HG03565 (cell line): ENCODE measurements at regions not wholly inside any gene's neighbourhood (a gene's known extent, or its start where the extent isn't known, plus 50 kb on each side); places are given as distances from the start of the nearest gene placed in this dataset.

Experiments used
- ATAC-seq: cut with Tn5 transposase; IDR thresholded peaks from one replicate; pipeline ENCODE4 v1.9.1; 2021; ENCODE audit warnings: mild to moderate bottlenecking, moderate library complexity; ENCODE audit not compliant: unreplicated experiment

DNA sequence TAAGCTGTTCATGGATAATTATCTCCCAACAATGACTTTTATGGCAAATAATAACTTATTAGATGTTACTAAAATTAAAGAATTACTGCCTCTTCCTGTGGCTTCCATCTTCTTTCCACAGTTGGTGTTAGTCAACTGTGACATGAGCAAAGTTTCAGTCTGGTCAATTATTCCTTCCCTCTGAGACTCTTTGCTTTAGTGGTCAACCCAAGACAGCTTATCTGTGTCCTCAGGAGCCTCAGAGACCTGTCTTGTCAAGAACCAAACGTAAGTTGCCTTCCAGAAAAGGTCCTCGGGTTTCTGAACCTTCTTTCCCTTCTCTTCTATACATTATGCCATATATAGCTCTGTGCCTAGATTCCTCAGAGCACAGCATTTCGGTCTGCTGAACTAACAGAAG, 263.2 kb upstream of the ZP4 start:
- no peak for ATAC-seq

DNA sequence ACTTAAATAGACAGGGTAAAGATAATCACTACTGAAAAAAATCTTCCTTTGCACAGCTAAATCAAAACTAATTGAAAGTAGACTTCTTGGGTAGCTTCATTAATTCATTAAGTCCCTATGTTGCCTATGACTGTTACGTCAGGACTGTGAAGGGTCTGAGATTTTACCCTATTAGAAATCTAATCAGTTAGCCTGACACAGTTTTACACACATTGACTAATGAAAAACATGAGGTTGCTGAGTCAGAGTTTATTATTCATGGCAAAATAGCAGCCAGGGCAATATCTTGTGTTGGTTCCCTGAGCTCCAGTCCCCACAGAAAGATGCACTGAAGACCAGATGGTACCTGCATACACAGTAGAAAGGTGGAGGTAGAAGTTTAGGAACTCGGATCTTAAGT, 262.5 kb upstream of the ZP4 start:
- no peak for ATAC-seq

DNA sequence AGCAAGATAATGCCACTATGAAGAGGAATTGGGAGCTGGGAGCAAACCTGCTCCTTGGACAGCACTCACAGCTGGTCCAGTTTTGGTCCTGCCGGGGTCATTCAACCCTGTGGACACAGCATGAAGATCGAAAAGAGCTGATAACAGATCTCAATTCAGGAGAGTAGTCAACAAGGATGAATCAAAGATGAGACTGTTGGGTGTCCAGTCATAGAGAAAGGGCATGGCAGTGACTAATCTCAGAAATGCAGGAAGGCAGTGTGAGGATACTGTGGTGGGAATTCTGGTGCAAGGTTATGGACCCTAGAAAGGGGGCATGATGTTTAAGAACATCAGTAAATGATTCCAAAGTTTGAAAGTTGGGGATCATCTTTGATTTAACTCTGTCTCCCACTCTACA, 261.4 kb upstream of the ZP4 start:
- no peak for ATAC-seq

DNA sequence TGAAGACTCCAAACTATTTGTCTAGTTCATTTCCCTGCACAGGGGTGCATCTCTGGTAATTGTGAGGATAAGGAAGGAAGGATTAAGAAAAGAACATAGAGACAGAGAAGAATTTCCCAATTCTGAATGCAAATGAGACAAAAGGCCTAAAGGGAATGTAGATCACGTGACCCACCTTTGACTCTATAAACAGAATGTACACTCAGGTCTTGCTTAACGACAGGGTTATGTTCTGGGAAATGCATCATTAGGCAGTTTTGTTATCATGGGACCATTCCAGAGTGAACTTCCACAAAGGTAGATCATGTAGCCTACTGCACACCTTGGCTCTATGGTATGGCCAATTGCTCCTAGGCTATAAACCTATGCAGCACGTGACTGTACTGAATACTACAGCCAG, 252.3 kb upstream of the ZP4 start:
- ATAC-seq: no peak

DNA sequence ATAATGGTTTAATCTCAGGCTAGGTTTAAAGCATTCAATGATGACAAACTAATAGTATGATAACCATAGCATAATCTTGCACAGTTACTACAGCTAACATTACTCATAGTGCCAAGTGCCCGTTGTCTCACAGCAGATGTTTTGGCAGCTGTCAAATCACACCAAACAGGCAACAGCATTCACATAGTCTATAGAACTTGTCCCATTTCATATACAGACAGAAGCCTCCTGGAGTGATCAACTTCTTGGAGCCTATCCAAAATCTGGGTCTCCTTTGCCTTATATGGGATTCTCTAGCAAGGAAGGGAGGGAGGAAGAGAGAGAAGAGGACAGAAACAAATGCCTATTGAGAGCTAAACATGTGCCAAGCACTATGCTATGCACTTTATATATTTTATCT, 250.6 kb upstream of the ZP4 start:
- ATAC-seq: no peak

DNA sequence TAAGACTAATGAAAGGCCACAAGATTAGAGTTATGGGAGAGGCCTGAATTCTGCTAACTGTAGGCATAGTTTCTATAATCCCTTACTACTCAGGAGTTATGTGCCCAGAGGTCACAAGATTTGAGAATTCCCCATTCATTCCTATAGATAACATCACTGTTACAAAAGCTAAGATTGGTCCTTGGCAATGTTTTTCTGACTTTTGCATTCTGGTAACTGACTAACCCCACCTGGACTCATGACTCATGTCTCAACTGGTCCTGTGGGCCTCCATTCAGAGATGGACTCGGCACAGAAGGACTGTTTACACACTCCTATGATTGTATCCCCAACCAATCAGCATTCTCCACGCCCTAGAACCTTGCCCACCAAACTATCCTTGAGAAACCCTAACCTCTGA, 249.0 kb upstream of the ZP4 start:
- ATAC-seq: no peak

DNA sequence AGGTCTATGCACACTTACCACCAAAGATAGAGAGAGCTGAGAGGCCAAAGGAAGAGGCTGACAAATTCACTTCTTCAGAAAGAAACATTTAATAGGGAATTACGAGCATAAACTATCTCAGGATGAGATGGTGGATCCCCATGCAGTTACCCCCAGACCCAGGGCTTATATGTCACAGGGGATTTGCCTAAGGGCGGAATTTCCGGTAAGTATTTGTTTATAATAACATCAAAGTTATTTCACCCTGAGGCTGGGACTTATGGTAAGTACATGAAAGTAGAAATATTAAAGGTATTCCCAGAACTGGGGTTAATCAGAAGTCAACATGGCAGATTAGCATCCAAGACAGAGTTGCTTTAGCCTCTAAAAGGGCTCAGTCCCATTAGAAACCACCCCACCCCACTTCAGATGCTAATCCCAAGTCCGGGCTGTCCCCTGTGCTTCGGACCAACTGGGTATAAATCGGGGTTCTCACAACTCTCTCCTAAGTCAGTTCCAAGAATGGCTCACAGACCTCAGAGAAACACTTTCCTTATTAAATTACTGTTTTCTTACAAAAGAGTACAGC, 247.4 kb upstream of the ZP4 start:
- no peak for ATAC-seq

DNA sequence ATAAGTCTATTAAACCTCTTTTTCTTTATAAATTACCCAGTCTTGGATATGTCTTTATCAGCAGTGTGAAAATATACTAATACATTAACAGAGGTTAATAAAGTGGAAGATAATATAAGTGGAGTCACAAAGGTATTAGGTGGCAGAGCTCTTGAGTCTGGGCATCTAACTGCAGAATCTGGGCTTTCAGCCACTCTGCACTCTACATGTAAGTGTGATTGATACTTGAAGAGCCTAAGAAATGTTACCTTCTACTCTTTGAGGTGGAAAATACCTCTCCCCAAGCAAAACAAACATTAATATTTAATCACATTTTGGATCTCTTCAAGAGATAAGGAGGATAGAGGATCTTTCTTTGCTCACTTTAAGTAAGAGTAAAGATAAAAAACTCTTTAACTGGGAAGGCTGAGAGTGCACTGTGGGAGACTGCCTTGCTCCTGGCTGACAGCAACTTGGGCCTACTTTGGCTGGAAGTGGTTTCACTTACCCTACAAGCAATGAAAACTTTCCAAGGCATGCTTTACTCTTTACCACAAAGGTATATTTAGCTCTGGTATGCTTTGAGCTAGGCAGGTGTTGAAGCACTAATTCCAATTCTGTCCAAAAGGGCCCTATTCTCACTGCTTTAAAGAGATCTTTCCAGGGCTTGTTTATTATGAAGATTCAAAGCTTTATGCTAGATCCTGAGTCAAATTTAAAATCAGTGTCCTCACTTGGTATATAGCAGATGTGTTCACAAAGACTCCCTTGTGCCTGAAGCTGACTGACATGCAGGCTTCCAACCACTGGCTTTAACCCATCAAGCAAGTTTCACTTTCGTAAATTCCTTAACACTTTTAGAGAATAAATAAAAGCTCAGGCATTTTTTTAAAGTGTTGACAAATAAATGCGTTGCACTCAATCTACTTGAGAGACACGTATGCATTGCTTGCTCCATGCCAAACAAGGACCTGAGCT, 245.3 kb upstream of the ZP4 start:
- ATAC-seq: no peak

DNA sequence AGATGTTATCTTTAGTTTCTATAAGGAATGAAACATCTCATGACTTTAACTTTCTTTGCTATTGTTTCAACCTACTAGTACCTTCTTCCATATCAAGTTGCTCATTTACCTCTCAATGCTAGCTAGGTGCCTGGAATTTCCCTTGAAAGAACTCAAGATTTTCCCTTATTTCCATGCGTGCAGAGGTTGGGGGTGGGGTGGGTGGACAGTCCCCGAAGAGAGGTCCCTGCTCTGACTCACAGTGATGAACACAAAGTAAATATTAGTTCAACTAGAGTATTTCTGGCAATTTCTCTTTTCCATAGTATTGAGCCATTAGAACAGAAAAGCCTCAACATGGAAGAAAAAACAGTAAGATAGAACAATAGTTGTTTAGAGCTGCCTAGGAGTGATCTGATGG, 239.0 kb upstream of the ZP4 start:
- ATAC-seq: no peak

DNA sequence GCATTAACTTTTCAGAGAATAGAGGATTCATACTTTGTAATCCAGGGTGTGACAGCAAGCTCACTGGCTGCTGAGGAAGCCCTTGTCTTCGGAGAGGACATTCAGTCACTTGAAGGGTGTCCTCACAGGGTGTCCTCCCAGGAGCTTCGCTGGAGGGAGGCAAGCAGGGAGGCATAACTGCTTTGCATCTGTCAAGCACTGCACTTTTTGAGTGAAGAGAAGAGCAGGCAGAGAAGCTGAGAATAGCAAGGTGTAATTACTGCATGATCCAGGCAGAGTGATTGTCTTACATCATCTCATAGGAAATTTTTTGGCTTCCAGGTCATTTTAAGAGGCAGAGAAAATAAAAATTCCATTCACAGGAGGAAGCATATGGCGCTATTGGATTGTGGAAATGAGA, 232.5 kb upstream of the ZP4 start:
- no peak for ATAC-seq

DNA sequence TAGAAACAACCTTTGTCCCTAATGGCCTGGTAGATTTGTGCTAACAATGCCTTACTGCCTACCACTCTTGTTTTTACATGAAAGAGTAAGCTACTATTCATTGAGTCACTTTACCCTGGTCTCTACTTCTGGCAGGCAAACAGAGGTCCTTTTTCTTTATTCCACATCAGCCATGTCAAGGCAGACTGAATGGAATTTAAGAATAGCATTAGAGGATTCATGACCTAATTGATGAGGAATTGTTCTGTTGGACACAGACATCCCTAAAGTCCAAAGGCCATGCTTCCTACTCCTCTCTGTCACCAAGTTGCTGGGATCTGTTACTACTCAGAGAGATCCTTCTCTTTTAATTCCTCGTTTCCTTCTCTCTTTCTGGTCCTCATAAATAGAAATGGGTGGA, 229.1 kb upstream of the ZP4 start:
- no peak for ATAC-seq

DNA sequence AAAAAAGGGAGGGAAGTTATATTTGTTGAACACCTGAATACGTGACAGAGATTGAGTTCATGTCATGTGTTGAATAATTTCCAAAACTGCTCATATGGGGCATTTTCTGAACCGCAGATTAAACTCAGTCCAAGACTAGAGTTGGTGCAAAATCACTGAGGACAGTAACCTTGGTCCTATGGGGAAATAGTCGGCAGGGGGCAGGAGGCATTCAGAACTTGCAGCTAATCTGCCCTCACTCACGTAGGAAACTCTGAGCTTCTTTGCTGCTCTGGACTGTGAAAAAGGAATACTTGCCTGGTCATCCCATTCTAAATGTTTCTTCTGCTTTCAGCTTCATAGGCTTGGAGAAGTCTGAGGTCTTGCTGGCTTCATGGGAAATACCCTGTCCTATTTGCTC, 228.3 kb upstream of the ZP4 start:
- ATAC-seq: no peak

DNA sequence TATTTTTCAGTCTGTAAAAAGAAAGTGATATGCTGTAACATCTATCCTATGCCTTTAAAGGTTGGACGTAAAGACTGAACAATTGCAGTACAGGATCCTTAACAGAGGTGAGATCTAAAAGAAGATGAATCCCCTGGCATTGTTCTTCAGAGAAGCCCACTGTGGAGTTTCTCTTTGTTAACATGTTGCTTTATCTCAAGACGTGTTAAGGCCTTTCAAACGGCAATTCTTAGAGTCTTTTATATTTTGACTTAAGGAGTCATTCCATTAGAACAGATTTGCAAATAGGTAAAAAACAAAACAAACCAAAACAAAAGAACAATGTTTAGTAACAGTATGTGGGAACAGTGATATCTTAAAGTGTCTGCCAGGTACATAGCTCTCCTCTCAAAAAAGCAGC, 225.1 kb upstream of the ZP4 start:
- ATAC-seq: no peak

DNA sequence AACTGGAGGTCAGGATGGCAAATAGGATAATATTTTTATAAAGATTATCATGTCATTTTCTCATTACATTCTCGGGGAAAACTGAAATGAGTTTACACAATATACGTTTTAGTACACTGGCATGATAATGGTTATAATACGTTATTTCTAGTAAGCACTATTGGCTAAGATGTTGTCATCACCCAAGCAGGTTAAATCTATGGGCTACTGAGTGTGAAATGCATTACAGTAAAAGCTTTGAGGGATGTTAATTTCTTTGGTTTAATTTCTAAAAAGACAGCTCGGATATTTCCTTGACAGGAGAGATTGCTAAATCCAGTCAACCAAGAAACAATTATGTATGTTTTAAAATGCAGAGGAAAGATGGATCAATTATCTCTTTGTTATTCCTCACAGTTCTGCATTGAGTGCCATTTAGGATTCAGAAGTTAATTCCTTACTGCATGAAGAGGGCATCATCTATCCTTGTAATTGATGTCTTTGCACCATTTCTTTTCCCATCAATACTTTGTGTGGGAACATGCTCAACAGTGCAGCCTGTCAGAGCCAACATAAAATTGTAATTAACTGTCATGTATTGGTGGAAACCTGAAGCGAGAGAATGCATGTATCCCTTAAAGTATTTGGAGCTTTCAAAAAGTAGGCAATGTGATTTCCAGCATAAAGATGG, 222.4 kb upstream of the ZP4 start:
- no peak for ATAC-seq

DNA sequence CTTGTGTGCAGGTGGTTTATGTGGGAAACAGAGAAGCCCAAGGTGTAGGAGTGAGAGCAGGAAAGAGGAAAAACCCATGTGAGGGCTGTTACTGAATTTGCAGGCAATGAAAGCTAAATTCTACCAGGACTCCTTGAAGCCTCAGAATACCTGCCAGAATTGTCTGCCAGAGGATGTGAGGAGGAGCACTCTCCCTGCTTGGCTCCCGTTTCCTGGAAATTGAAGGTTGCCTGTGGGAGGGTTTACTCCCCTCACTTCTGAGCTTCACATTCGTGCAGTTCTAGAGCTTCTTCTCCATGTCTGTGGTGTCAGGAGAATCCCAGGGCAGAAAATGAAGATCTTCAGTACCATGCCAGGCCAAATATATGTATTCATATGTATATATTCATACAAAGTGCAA, 220.8 kb upstream of the ZP4 start:
- no peak for ATAC-seq

DNA sequence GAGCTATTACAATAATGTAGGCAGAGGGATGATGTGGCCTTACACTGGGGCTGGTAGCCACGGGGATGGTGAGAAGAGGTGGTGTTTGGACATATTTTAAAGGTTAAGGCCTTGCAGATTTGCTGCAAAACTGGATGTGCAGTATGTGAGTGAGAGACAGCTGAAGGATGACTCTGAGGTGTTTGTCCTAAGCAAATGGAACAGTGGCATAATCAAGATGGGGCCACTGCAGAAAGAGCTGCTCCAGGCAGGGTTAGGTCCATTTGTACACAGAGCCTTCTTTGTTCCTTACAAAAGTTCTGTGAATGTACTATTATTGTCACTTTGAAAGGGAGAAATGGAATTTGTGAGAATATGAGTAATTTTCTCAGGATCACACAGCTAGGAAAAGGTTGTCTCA, 220.4 kb upstream of the ZP4 start:
- no peak for ATAC-seq

DNA sequence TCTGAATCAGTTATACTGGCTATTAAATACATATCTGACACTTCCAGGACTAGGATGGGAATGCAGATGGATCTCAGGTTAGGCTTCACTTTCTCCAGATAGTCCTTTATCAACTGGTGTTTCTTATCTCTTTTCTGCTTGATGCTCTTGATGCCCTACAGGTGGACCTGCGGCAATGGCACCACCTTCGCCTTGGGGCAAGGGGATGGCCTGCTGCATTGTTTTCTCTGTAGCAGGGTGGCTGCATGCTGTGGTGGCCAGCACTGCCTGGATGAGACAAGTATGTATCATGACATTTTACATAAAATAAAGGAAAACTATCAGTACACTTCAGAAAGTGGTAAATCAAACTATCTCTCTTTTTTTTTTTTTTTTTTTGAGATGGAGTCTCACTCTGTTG, 217.7 kb upstream of the ZP4 start:
- no peak for ATAC-seq

DNA sequence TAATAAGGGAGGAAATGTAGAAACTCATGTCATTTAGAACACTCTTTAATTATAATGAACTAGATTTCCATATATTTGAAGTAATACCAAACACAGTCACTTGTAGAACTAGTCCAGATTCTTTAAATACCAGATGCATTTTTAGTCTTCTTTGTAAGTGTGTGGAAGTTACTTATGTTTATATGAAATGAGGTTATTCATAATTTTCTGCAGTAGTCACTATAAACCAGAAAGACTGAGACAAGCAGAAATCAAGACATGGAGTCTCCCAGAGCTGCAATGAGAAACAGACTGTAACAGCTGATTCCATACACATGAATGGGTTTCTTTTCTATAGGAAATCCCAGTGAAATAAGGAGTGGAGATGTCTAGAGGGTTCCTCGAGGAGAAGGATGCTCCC, 216.6 kb upstream of the ZP4 start:
- ATAC-seq: no peak

DNA sequence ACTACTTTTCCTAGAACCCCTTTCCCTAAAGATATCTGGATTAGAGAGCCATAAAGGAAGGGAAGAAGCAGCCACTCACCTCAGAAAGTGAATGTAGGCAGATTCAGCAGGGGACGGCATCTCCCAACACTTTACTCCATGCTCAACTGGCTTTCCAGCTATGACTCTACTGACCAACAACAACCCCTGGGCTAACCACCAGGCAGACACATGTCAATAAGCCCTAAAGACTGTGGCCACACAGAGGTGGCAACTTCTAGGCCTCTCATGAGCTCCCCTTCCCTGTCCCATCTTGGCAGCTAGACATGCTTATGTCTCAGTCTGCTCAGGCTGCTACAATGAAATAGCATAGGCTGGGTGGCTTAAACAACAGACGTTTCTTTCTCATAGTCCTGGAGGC, 214.0 kb upstream of the ZP4 start:
- ATAC-seq: no peak

DNA sequence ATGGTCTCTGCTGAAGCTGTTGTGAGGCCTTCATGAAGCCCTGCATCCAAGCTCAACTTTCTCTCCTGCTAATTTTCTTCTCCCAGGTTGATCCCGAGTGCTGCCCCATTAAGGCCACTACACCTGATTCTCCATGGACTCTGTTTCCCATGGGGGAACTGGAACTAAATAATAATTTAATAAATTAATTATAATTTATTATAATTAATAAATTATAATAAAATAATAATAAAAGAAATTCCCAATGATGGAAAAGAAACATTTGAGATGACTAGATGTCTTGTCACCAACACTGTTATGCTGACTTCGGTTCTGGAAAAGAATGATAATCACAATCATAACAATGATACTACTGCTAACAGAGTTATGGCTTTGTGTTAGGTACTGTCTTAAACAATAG, 211.2 kb upstream of the ZP4 start:
- no peak for ATAC-seq

DNA sequence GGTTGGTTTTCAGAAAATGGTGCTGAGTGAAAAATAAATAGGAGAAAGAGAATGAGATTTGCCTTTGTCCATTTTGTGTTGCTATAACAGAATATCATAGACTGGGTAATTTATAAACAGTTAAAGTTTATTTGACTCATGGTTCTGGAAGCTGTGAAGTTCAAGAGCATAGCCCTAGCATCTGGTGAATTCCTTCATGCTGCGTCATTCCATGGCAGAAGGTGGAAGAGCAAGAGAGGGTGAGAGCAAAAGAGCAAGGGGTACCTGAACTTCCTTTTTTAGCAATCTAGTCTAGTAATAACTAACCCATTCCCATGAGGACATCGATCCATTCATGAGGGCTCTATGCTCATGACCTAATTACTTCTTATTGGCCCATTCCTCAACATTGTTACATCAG, 209.1 kb upstream of the ZP4 start:
- no peak for ATAC-seq

DNA sequence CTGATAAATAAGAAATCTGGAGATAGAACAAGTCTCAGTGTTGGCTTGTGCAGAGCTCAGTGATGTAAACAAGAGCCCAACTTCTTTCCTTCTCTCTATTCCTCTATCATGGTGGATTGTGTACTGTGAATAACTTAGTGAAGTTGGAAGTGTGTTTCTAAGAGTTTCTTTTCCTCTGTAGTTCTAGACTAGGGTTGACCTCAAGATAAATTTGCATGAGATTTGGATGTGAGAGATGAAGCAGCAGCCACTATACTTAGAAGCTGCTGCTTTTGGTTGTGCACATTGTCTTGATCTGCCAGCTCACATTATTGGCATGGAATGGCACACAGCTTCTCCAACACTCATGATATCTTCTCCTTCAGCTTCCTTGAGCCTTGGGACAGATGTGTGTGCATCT, 198.9 kb upstream of the ZP4 start:
- ATAC-seq: no peak
